GM23248 (cell line): ENCODE measurements at regions not wholly inside any gene's neighbourhood (a gene's known extent, or its start where the extent isn't known, plus 50 kb on each side); places are given as distances from the start of the nearest gene placed in this dataset.

Experiments
- DNase-seq: peaks from one replicate; pipeline ENCODE4 v3.0.0-alpha.2; 2015
- H2AFZ ChIP-seq: fragments of 200-600 bp; sonication (generic); 2 replicates; pipeline ENCODE4 v1.6.1; 2016; ENCODE audit warnings: antibody characterized with exemption
- H3F3A ChIP-seq: fragments of 200-600 bp; sonication (generic); 2 replicates; pipeline ENCODE4 v1.6.1; 2016; ENCODE audit warnings: mild to moderate bottlenecking, antibody characterized with exemption, mixed run types; ENCODE audit not compliant: insufficient read depth
- H3K27ac ChIP-seq: fragments of 200-600 bp; sonication (generic); 2 replicates; pipeline ENCODE4 v1.5.1; 2016; ENCODE audit warnings: mild to moderate bottlenecking
- H3K27me3 ChIP-seq: fragments of 200-600 bp; sonication (generic); replicated peaks from 2 replicates; pipeline ENCODE4 v1.6.1; 2016; ENCODE audit warnings: mild to moderate bottlenecking; ENCODE audit not compliant: insufficient read depth
- H3K36me3 ChIP-seq: fragments of 200-600 bp; sonication (generic); 2 replicates; pipeline ENCODE4 v1.6.1; 2016; ENCODE audit warnings: low read depth, mild to moderate bottlenecking
- H3K4me1 ChIP-seq: fragments of 200-600 bp; sonication (generic); 2 replicates; pipeline ENCODE4 v1.6.1; 2016; ENCODE audit warnings: mild to moderate bottlenecking; ENCODE audit not compliant: insufficient read depth
- H3K4me2 ChIP-seq: fragments of 200-600 bp; sonication (generic); one replicate; pipeline ENCODE4 v1.6.1; 2016; ENCODE audit warnings: mild to moderate bottlenecking; ENCODE audit not compliant: unreplicated experiment
- H3K4me3 ChIP-seq: fragments of 200-600 bp; sonication (generic); 2 replicates; pipeline ENCODE4 v1.5.1; 2016; ENCODE audit warnings: mild to moderate bottlenecking
- H3K79me2 ChIP-seq: fragments of 200-600 bp; sonication (generic); 2 replicates; pipeline ENCODE4 v1.6.1; 2016; ENCODE audit warnings: mild to moderate bottlenecking; ENCODE audit not compliant: insufficient read depth
- H3K9ac ChIP-seq: fragments of 200-600 bp; sonication (generic); 2 replicates; pipeline ENCODE4 v1.6.1; 2016; ENCODE audit warnings: mild to moderate bottlenecking
- H3K9me2 ChIP-seq: fragments of 200-600 bp; sonication (generic); 2 replicates; pipeline ENCODE4 v1.6.1; 2016; ENCODE audit warnings: mixed run types, mild to moderate bottlenecking, moderate library complexity; ENCODE audit not compliant: insufficient read depth
- H3K9me3 ChIP-seq: fragments of 200-600 bp; sonication (generic); one replicate; pipeline ENCODE4 v1.6.1; 2017; ENCODE audit warnings: low read depth
- H4K20me1 ChIP-seq: fragments of 200-600 bp; sonication (generic); 2 replicates; pipeline ENCODE4 v1.6.0; 2016; ENCODE audit not compliant: insufficient read depth
- EZH2 ChIP-seq: fragments of 200-600 bp; sonication (generic); IDR thresholded peaks from 2 replicates; pipeline ENCODE4 v1.6.1; 2018; ENCODE audit warnings: antibody characterized with exemption, mild to moderate bottlenecking; ENCODE audit not compliant: insufficient read depth, poor library complexity, severe bottlenecking
- EZH2phosphoT487 ChIP-seq: fragments of 200-600 bp; sonication (generic); IDR thresholded peaks from 2 replicates; pipeline ENCODE4 v1.6.1; 2018; ENCODE audit warnings: antibody characterized with exemption, moderate library complexity, mild to moderate bottlenecking, low read depth; ENCODE audit not compliant: insufficient read depth
- WGBS, 2 experiments: methylation state at CpG; one replicate each; pipeline ENCODE4 v1.1.6; 2015 to 2017; ENCODE audit warnings: low lambda C conversion rate in 2 of 2, low coverage in 1 of 2; ENCODE audit errors: missing lambda C conversion rate in 2 of 2; 5-methylcytosine and 5-hydroxymethylcytosine counted together
- in situ Hi-C: fragments of 300-500 bp; cut with MboI; formaldehyde crosslinking; loops from 2 replicates; pipeline ENCODE4 v1.15.0; 2020

DNA sequence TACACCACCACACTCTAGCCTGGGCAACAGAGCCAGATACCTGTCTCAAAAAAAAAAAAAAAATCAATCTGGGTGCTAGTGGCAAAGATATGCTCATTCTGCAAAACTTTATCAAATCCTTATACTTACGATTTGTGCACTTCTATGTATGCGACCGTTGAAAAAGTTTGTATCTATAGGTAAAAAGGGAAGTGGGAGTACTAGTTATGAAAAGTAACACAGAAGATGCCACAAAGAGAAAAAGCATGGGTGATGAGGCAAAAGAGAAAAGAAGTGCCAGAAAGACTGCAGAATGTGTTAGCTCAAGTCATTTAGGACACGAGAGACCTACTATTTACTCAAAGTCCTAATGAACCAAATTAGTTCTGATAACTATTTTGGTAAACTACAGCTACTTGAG is 407.8 kb downstream of the SHQ1 start:
- Histone ChIP-seq H3K4me1 (peaks cover 27% of the 10 kb centered on the region), H4K20me1 (peaks cover 31% of the 10 kb centered on the region), H3K4me3 (no peak overlapping the region), H3K9ac (no peak overlapping the region), H3K79me2 (peaks cover 100% of the 10 kb centered on the region), H3K9me3 (no peaks in the 10 kb centered on the region), H3K27me3 (no peaks in the 10 kb centered on the region), H2AFZ (no peak overlapping the region), H3K4me2 (no peak overlapping the region), H3K27ac (no peak overlapping the region), H3K9me2 (no peaks in the 10 kb centered on the region), H3F3A (peaks cover 5% of the 10 kb centered on the region; the same call in 1 of the 2 replicates), H3K36me3 (no peaks in the 10 kb centered on the region)
- 95 to 97% methylated on average over 4 of the region's 4 CpGs for WGBS, 2 experiments
- in situ Hi-C loops, result no loop called here
- no peak for DNase-seq
- TF ChIP-seq EZH2phosphoT487 (no peak), EZH2 (no peak)

DNA sequence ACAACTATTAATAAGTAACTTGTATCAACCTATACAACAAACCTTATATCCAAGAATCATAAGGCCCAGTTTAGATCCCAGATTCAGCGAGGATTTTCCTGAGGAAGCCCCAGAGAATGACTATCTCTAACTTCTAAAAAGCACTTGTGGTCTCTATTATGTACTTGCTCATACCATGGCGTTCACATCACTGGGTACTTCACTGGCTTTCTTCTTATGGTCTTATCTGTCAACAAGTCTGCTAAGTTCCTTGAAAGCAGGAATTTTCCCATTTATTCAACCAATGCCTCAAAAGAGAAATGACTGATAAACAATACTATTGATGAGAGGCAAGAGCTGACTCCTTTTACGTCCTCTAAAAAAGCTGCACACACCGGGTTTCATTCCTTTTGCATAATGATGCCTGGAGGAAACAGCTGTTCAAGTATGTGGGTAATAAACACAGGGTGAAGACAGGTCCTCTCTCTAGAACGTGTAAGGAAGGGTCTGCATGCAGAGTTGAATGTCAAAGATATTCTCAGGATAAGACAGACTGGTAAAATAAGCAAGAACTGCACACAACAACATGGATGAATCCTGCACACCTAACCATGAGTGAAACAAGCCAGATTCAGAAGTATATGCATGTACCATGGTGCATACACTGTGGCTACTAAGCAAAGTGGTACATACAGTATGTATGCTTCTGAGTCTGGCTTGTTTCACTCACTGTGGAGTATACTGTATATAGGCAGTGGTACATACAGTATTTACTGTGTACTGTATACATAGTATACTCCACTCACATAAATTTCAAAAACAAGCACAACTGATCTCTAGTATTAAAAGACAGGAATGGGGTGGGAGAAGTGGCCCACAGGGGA is 408.7 kb downstream of the SHQ1 start:
- H3K27me3 ChIP-seq, result no peaks in the 10 kb centered on the region
- TF ChIP-seq EZH2phosphoT487 (no peak), EZH2 (no peak)
- H3K9ac ChIP-seq, result no peak overlapping the region
- H3K79me2 ChIP-seq, result peaks cover 100% of the 10 kb centered on the region
- H3F3A ChIP-seq, result 0 out of 2 replicates have a peak, but pooled peaks cover 4% of the 10 kb centered on the region
- H3K4me2 ChIP-seq, result no peak overlapping the region
- no peak overlapping the region for H2AFZ ChIP-seq
- peaks cover 33% of the 10 kb centered on the region for H4K20me1 ChIP-seq
- DNase-seq, result no peak
- no peaks in the 10 kb centered on the region for H3K9me3 ChIP-seq
- in situ Hi-C loops, result no loop called here
- peaks cover 17% of the 10 kb centered on the region for H3K4me1 ChIP-seq
- 70 to 71% methylated on average over 5 of the region's 5 CpGs for WGBS, 2 experiments
- no peak overlapping the region for H3K27ac ChIP-seq
- no peak overlapping the region for H3K4me3 ChIP-seq
- no peaks in the 10 kb centered on the region for H3K36me3 ChIP-seq
- H3K9me2 ChIP-seq, result no peaks in the 10 kb centered on the region

DNA sequence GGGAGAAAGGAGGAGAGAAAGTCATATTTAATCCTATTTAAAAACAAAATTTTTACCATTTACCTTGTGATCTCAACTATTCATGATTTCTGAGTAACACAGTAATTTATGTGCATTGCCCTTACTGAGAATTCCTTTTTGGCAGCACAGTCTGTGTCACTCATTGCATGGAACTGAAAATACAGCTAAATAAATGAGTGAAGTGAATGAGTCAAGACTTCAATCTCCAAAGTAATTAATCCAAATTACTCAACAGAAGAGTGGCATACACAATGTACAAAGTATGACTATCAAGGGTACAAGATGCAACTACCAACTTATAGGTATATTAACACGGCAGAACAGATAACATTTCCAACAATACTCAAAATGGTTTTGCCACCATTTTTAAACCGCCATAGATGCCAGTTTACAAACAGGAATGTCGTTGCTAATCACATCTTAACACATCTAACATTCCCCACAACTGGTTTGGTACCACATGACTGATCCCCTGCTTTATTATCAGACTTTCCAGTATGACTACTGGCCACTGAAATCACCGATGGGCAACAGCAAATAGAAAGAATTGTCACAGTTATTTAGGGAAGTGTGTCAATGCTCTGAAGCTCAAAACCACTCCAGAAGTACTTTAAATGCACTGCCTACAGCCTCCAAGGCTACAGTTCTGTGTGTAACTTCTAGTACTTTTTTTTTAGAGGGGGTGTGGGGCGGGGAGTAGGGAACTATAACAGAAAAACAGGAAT is 410.4 kb downstream of the SHQ1 start:
- Histone ChIP-seq H3K79me2 (peaks cover 100% of the 10 kb centered on the region), H3K4me3 (no peak overlapping the region), H2AFZ (no peak overlapping the region), H3K36me3 (no peaks in the 10 kb centered on the region), H3K9ac (no peak overlapping the region), H3K4me1 (peaks cover 14% of the 10 kb centered on the region; the same call in 1 of the 2 replicates), H3K4me2 (no peak overlapping the region), H3K27ac (no peak overlapping the region), H3F3A (0 out of 2 replicates have a peak, but pooled peaks cover 4% of the 10 kb centered on the region), H3K9me2 (no peaks in the 10 kb centered on the region), H3K27me3 (no peaks in the 10 kb centered on the region), H3K9me3 (no peaks in the 10 kb centered on the region), H4K20me1 (peaks cover 42% of the 10 kb centered on the region)
- WGBS, 2 experiments, result 90 to 91% methylated on average over 5 of the region's 5 CpGs
- no peak for TF ChIP-seq EZH2phosphoT487
- TF ChIP-seq EZH2, result no peak
- DNase-seq, result no peak
- in situ Hi-C loops, result no loop called here

DNA sequence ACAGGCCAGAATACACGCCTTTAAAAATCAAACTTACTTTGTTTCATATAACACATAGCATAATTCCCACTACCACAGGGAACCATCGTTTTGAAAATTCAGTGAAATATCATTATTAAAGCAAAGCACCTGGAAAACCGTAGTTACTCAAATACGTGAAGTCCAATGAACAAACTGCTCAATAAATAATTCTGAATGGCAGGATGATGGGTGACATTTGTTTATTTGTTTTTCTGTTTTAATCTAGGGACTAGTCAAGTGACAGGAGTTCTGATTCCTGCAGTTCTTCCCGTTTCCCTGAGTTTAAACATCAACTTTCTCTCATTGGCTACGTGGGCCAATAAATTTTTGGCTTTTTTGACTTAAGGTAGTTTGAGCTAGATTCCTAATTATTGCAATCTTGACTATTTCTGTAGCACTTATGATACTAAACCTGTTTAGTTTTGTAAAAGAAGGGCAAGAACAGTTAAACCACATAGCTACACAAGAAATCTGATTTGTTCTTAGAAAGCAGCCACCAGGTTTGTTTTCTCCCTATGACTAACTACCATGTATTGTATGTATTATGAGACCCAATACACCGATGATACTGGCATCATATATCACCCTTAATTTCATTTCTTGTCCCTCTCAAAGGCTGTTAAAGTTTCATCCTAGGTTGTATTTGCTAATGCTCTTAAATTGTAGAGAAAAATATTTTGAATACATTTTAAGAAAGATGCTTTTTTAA is 411.2 kb downstream of the SHQ1 start:
- WGBS, 2 experiments, result 64 to 70% methylated on average over 7 of the region's 7 CpGs
- Histone ChIP-seq H3K79me2 (peaks cover 100% of the 10 kb centered on the region), H2AFZ (no peak overlapping the region), H3K4me2 (no peak overlapping the region), H3K9ac (no peak overlapping the region), H3K27me3 (no peaks in the 10 kb centered on the region), H3K4me1 (peaks cover 14% of the 10 kb centered on the region; the same call in 1 of the 2 replicates), H3K9me3 (no peaks in the 10 kb centered on the region), H4K20me1 (peaks cover 42% of the 10 kb centered on the region), H3K4me3 (no peak overlapping the region), H3K27ac (no peak overlapping the region), H3K9me2 (no peaks in the 10 kb centered on the region), H3K36me3 (no peaks in the 10 kb centered on the region), H3F3A (0 out of 2 replicates have a peak, but pooled peaks cover 4% of the 10 kb centered on the region)
- no peak for DNase-seq
- in situ Hi-C loops, result no loop called here
- TF ChIP-seq EZH2phosphoT487, result no peak
- no peak for TF ChIP-seq EZH2
